Right lobe of liver (tissue), 4 donors: ENCODE measurements at regions not wholly inside any gene's neighbourhood (a gene's known extent, or its start where the extent isn't known, plus 50 kb on each side); places are given as distances from the start of the nearest gene placed in this dataset.

Source experiments
- CTCF ChIP-seq, 4 donors: fragments of 200-600 bp in 3 of 4; fragments of 450-650 bp in 1 of 4; IDR thresholded peaks; one replicate each; pipeline versions ENCODE4 v1.5.1 to v1.8.0; 2016 to 2022; ENCODE audit warnings: antibody characterized with exemption in 4 of 4, mild to moderate bottlenecking in 2 of 4
- POLR2A ChIP-seq: fragments of 450-650 bp; IDR thresholded peaks from one replicate; pipeline ENCODE4 v1.6.1; 2017; ENCODE audit warnings: antibody characterized with exemption, mild to moderate bottlenecking
- donor health status: DM: no; HTN: no; CAD: no.
- donor health status: DM: no; HTN: no; CAD: no.
- donor health status: DM: no; HTN: yes; CAD: no.

GRCh38 chr2:220747736-220748135, 824.4 kb downstream of the EPHA4 start:
- TF ChIP-seq POLR2A, result no peak
- no peak for TF ChIP-seq CTCF (IDR thresholded peaks at IDR 0.05)
